ENCODE measurements at regions not wholly inside any gene's neighbourhood (a gene's known extent, or its start where the extent isn't known, plus 50 kb on each side); places are given as distances from the start of the nearest gene placed in this dataset.

GRCh38 chr5:75862872-75863271, 145.6 kb upstream of the POC5 start:
- no peak for TF ChIP-seq POLR2A (IDR thresholded peaks at IDR 0.05)
- TF ChIP-seq, protein P1, sequence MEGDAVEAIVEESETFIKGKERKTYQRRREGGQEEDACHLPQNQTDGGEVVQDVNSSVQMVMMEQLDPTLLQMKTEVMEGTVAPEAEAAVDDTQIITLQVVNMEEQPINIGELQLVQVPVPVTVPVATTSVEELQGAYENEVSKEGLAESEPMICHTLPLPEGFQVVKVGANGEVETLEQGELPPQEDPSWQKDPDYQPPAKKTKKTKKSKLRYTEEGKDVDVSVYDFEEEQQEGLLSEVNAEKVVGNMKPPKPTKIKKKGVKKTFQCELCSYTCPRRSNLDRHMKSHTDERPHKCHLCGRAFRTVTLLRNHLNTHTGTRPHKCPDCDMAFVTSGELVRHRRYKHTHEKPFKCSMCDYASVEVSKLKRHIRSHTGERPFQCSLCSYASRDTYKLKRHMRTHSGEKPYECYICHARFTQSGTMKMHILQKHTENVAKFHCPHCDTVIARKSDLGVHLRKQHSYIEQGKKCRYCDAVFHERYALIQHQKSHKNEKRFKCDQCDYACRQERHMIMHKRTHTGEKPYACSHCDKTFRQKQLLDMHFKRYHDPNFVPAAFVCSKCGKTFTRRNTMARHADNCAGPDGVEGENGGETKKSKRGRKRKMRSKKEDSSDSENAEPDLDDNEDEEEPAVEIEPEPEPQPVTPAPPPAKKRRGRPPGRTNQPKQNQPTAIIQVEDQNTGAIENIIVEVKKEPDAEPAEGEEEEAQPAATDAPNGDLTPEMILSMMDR (IDR thresholded peaks at IDR 0.05) = no peak
- TF ChIP-seq EP300 (IDR thresholded peaks at IDR 0.05; ENCODE audit: low read depth) = no peak
